ENCODE measurements at regions not wholly inside any gene's neighbourhood (a gene's known extent, or its start where the extent isn't known, plus 50 kb on each side); places are given as distances from the start of the nearest gene placed in this dataset.
"Not testable (repeated sequence)": the region's sequence is repeated elsewhere in the genome, so short reads cannot be mapped to it uniquely, and the experiment has no call there.

GRCh38 chr4:150006197-150006596, 72.0 kb upstream of the DCLK2 start:
- Mint-ChIP-seq H3K27me3 (ENCODE audit: low read depth in 3 of 3) (peaks cover 0 to 2% (median 0%) of the 10 kb centered on the region in 3 donors), H3K9me3 (no peaks in the 10 kb centered on the region), H3K27ac (no peak overlapping the region), H3K4me3 (no peak overlapping the region), H3K4me1 (no peaks in the 10 kb centered on the region), H3K36me3 (no peaks in the 10 kb centered on the region)
- no peak for DNase-seq

GRCh38 chr4:150007512-150007911, 70.7 kb upstream of the DCLK2 start:
- H3K9me3 Mint-ChIP-seq = no peaks in the 10 kb centered on the region
- no peaks in the 10 kb centered on the region for H3K36me3 Mint-ChIP-seq

GRCh38 chr4:150008546-150008945, 69.7 kb upstream of the DCLK2 start:
- Mint-ChIP-seq H3K27ac (no peak overlapping the region), H3K4me3 (no peak overlapping the region), H3K27me3 (ENCODE audit: low read depth in 3 of 3) (no peaks in the 10 kb centered on the region), H3K36me3 (no peaks in the 10 kb centered on the region), H3K9me3 (no peaks in the 10 kb centered on the region), H3K4me1 (no peaks in the 10 kb centered on the region)
- DNase-seq = no peak

More at GRCh38 chr4:150007512-150007911, 70.7 kb upstream of the DCLK2 start:
- no peak for DNase-seq
- H3K27ac Mint-ChIP-seq = no peak overlapping the region
- H3K4me1 Mint-ChIP-seq = no peaks in the 10 kb centered on the region
- H3K27me3 Mint-ChIP-seq (ENCODE audit: low read depth in 3 of 3) = no peaks in the 10 kb centered on the region
- no peak overlapping the region for H3K4me3 Mint-ChIP-seq

- Mint-ChIP-seq H3K27me3 (ENCODE audit: low read depth in 3 of 3) (no peaks in the 10 kb centered on the region), H3K27ac (no peak overlapping the region), H3K9me3 (no peaks in the 10 kb centered on the region), H3K4me1 (no peaks in the 10 kb centered on the region), H3K36me3 (no peaks in the 10 kb centered on the region), H3K4me3 (no peak overlapping the region)
- no peak for DNase-seq
Measured at GRCh38 chr4:150009533-150009932, 68.7 kb upstream of the DCLK2 start.

- Mint-ChIP-seq H3K4me3 (no peak overlapping the region), H3K4me1 (no peaks in the 10 kb centered on the region), H3K27me3 (ENCODE audit: low read depth in 3 of 3) (peaks cover 0 to 2% (median 1%) of the 10 kb centered on the region in 3 donors), H3K9me3 (no peaks in the 10 kb centered on the region), H3K27ac (no peak overlapping the region), H3K36me3 (no peaks in the 10 kb centered on the region)
- no peak for DNase-seq
Measured at GRCh38 chr4:150010525-150011126, 67.6 kb upstream of the DCLK2 start.

GRCh38 chr4:150012851-150013360, 65.3 kb upstream of the DCLK2 start:
- Mint-ChIP-seq H3K36me3 (no peaks in the 10 kb centered on the region), H3K4me3 (no peak overlapping the region), H3K27ac (no peak overlapping the region), H3K27me3 (ENCODE audit: low read depth in 3 of 3) (peaks cover 0 to 13% (median 2%) of the 10 kb centered on the region in 3 donors), H3K4me1 (no peaks in the 10 kb centered on the region), H3K9me3 (peaks cover 0 to 5% (median 0%) of the 10 kb centered on the region in 6 donors)
- no peak for DNase-seq

- not testable (repeated sequence) for DNase-seq, H3K27ac Mint-ChIP-seq, H3K9me3 Mint-ChIP-seq, H3K4me3 Mint-ChIP-seq, H3K36me3 Mint-ChIP-seq, H3K4me1 Mint-ChIP-seq
- peaks cover 2 to 15% (median 3%) of the 10 kb centered on the region in 3 donors for H3K27me3 Mint-ChIP-seq (ENCODE audit: low read depth in 3 of 3)
Measured at GRCh38 chr4:150015910-150016309, 62.3 kb upstream of the DCLK2 start.

GRCh38 chr4:150016621-150017020, 61.6 kb upstream of the DCLK2 start:
- not testable (repeated sequence) for H3K36me3 Mint-ChIP-seq, H3K27ac Mint-ChIP-seq, DNase-seq, H3K4me1 Mint-ChIP-seq, H3K4me3 Mint-ChIP-seq, H3K9me3 Mint-ChIP-seq
- H3K27me3 Mint-ChIP-seq (ENCODE audit: low read depth in 3 of 3) = peaks cover 2 to 15% (median 3%) of the 10 kb centered on the region in 3 donors

- H3K36me3 Mint-ChIP-seq = no peaks in the 10 kb centered on the region
- H3K4me1 Mint-ChIP-seq = no peaks in the 10 kb centered on the region
- peaks cover 0 to 5% (median 0%) of the 10 kb centered on the region in 6 donors for H3K9me3 Mint-ChIP-seq
- no peak overlapping the region for H3K27ac Mint-ChIP-seq
- no peak for DNase-seq
- no peak overlapping the region for H3K4me3 Mint-ChIP-seq
- peaks cover 3 to 15% (median 5%) of the 10 kb centered on the region in 3 donors for H3K27me3 Mint-ChIP-seq (ENCODE audit: low read depth in 3 of 3)
Measured at GRCh38 chr4:150018257-150018656, 60.0 kb upstream of the DCLK2 start.

- Mint-ChIP-seq H3K36me3 (no peaks in the 10 kb centered on the region), H3K27ac (no peak overlapping the region), H3K27me3 (ENCODE audit: low read depth in 3 of 3) (peaks cover 3 to 8% (median 5%) of the 10 kb centered on the region in 3 donors), H3K4me1 (no peaks in the 10 kb centered on the region), H3K4me3 (no peak overlapping the region), H3K9me3 (peaks cover 0 to 16% (median 2%) of the 10 kb centered on the region in 6 donors)
- no peak for DNase-seq
Measured at GRCh38 chr4:150021483-150021882, 56.8 kb upstream of the DCLK2 start.

GRCh38 chr4:150023489-150023888, 54.8 kb upstream of the DCLK2 start:
- Mint-ChIP-seq H3K4me3 (no peak overlapping the region), H3K27ac (no peak overlapping the region)
- no peak for DNase-seq

GRCh38 chr4:150026987-150027386, 51.3 kb upstream of the DCLK2 start:
- H3K27ac Mint-ChIP-seq; H3K4me3 Mint-ChIP-seq; H3K27me3 Mint-ChIP-seq (ENCODE audit: low read depth in 3 of 3); H3K4me1 Mint-ChIP-seq; DNase-seq; H3K36me3 Mint-ChIP-seq: not testable (repeated sequence)
- H3K9me3 Mint-ChIP-seq = peaks cover 3 to 28% (median 12%) of the 10 kb centered on the region in 6 donors

More at GRCh38 chr4:150023489-150023888, 54.8 kb upstream of the DCLK2 start:
- H3K36me3 Mint-ChIP-seq = no peaks in the 10 kb centered on the region
- peaks cover 3 to 5% (median 3%) of the 10 kb centered on the region in 3 donors for H3K27me3 Mint-ChIP-seq (ENCODE audit: low read depth in 3 of 3)
- H3K4me1 Mint-ChIP-seq = no peaks in the 10 kb centered on the region
- peaks cover 3 to 25% (median 11%) of the 10 kb centered on the region in 6 donors for H3K9me3 Mint-ChIP-seq
